22Rv1 (cell line): ENCODE measurements at regions not wholly inside any gene's neighbourhood (a gene's known extent, or its start where the extent isn't known, plus 50 kb on each side); places are given as distances from the start of the nearest gene placed in this dataset.

ENCODE experiments used
- H3K27ac ChIP-seq: fragments of 450-650 bp; 2 replicates; pipeline ENCODE4 v1.5.1; 2017
- CTCF ChIP-seq: fragments of 450-650 bp; IDR thresholded peaks from 2 replicates; pipeline ENCODE4 v1.5.1; 2017; ENCODE audit warnings: mild to moderate bottlenecking
- ZFX ChIP-seq: fragments of 450-650 bp; IDR thresholded peaks from 2 replicates; pipeline ENCODE4 v1.6.1; 2017; ENCODE audit warnings: antibody characterized with exemption, borderline replicate concordance

DNA sequence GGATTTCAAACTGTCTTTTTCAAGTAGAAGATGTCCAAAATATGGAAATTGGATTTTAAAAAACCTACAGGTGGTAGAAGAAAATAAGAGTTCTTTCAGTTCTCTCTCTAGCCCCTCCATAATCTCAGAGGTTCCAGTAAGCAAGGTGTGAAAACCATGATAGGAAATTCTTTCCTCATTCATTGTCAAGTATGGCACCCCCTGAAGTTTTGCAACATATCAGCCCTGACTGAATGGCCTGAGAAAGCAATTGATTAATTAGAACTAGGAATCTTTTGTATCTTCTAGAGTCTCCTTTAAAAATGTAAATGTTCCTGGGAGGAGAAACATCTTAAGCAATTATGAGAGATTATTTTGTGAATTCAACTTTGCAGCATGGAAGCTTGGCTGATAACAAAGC lies 198.7 kb upstream of the STXBP5 start:
- no peak overlapping the region for H3K27ac ChIP-seq
- TF ChIP-seq ZFX (no peak), CTCF (peak; percentile 28)

DNA sequence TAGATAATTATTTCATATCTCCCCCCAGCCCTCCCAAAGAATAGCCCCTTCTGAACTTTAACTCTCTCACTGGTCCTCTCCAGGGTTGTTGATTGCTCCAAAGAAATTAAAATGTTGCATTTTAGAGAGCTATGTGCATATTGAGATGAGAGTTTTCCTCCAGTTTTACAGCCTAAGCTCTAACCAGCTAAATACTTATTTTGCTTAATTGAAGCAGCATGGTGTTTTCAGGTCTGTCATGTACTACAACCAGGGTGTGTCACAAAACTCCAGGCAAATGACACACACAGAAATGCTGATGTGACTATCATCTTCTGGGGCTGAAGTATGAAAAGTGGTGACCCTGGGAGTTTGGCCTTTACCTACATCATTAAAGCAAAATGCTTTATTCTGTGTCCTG lies 196.8 kb upstream of the STXBP5 start:
- H3K27ac ChIP-seq: no peak overlapping the region
- TF ChIP-seq CTCF (no peak), ZFX (no peak)

- no peak overlapping the region for H3K27ac ChIP-seq
- TF ChIP-seq CTCF (no peak), ZFX (no peak)
Observed at GRCh38 chr6:147009358-147009757, 194.9 kb upstream of the STXBP5 start.

DNA sequence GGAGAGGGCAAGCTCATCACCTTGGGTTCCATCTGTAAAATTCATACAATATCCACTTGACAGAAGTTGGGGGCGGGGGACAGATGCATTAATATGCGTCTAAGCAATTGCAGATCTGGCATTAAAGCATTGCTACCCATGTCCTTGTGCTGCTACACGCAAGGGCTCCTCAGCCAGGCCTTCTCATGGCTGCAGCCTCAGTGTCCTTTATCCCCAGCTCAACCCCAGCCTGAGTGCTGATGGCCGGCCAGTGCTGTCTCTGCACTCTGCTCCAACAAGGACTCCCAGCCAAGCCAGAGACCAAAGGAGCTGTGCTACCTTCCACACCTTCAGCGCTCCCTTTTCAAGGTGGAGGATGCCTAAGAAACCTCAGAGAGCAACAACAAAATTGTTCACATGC lies 188.5 kb upstream of the STXBP5 start:
- TF ChIP-seq CTCF: no peak
- TF ChIP-seq ZFX: no peak
- H3K27ac ChIP-seq: no peak overlapping the region

GRCh38 chr6:147016440-147016839 lies 187.8 kb upstream of the STXBP5 start:
- no peak for TF ChIP-seq CTCF
- H3K27ac ChIP-seq: no peak overlapping the region

- H3K27ac ChIP-seq: no peak overlapping the region
- TF ChIP-seq ZFX (no peak), CTCF (no peak)
Observed at GRCh38 chr6:147017153-147017552, 187.1 kb upstream of the STXBP5 start.

DNA sequence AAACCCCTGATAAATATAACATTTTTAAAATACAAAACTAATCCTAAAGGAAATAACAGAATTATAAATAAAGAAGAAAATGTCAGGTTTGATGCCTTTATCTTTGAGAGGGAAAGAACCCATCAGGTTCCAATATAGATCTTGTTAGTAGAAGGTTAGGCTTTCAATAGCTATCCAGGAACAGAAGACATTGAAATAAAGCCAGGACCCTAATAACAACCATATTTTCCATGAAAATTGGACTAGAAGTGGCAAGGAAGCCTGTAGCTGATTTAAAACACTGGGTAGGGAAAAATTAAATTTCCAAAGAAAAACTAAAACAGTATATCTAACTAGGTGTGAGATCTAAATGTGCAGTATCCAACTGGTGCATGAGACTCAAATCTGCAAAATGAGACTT lies 185.2 kb upstream of the STXBP5 start:
- no peak overlapping the region for H3K27ac ChIP-seq
- no peak for TF ChIP-seq ZFX
- TF ChIP-seq CTCF: no peak
